IMR-90 (cell line): ENCODE measurements at regions not wholly inside any gene's neighbourhood (a gene's known extent, or its start where the extent isn't known, plus 50 kb on each side); places are given as distances from the start of the nearest gene placed in this dataset.

Experiments used
- ATAC-seq: fragments of 200-7000 bp; cut with Tn5 transposase; 2 replicates; pipeline ENCODE4 v1.9.1; 2020; ENCODE audit warnings: low read depth, mild to moderate bottlenecking, moderate library complexity
- BruUV-seq: library from RNA; stranded (reverse); fragments of 400-500 nt; replicated peaks from 2 replicates; lab custom pipeline; 2021; lab: Mats Ljungman, UMichigan
- CTCF ChIA-PET: fragments of 300-600 bp; formaldehyde crosslinking; extraction: SDS; loops from one replicate; lab custom pipeline; 2021; ENCODE audit warnings: antibody characterized with exemption; lab: Yijun Ruan, JAX
- POLR2A ChIA-PET: fragments of 300-600 bp; sonication (Branson Sonifier 250); formaldehyde crosslinking; loops from one replicate; lab custom pipeline; 2022; ENCODE audit warnings: antibody characterized with exemption; ENCODE audit not compliant: unreplicated experiment; lab: Charles Lee
- DNase-seq: peaks from one replicate; pipeline ENCODE4 v3.0.0; 2013
- H2AFZ ChIP-seq: replicated peaks from 2 replicates; pipeline ENCODE3; 2013; ENCODE audit warnings: low read length, mild to moderate bottlenecking; ENCODE audit not compliant: poor library complexity
- H2AK5ac ChIP-seq: 2 replicates; pipeline ENCODE4 v1.6.1; 2013; ENCODE audit warnings: low read depth, low read length, inconsistent platforms
- H2AK9ac ChIP-seq: replicated peaks from 2 replicates; pipeline ENCODE3; 2013; ENCODE audit warnings: mild to moderate bottlenecking, low read depth, low read length, moderate library complexity; ENCODE audit not compliant: poor library complexity
- H2BK120ac ChIP-seq: 2 replicates; pipeline ENCODE4 v1.6.1; 2013; ENCODE audit warnings: low read depth, low read length, inconsistent platforms
- H2BK15ac ChIP-seq: 3 replicates; pipeline ENCODE4 v1.6.1; 2013; ENCODE audit warnings: low read depth, low read length, inconsistent platforms
- H2BK20ac ChIP-seq: 2 replicates; pipeline ENCODE4 v1.6.1; 2013; ENCODE audit warnings: low read depth, mild to moderate bottlenecking, inconsistent platforms, low read length, moderate library complexity
- H2BK5ac ChIP-seq: 2 replicates; pipeline ENCODE4 v1.6.1; 2013; ENCODE audit warnings: mild to moderate bottlenecking, low read depth, low read length, inconsistent platforms; ENCODE audit not compliant: poor library complexity, severe bottlenecking
- H3K14ac ChIP-seq: replicated peaks from 2 replicates; pipeline ENCODE4 v1.6.1; 2013; ENCODE audit warnings: low read depth, low read length, inconsistent platforms
- H3K18ac ChIP-seq: 2 replicates; pipeline ENCODE4 v1.6.1; 2013; ENCODE audit warnings: low read depth, low read length, control low read depth
- H3K23ac ChIP-seq: 2 replicates; pipeline ENCODE4 v1.6.1; 2013; ENCODE audit warnings: low read depth, low read length, inconsistent platforms
- H3K27ac ChIP-seq: 2 replicates; pipeline ENCODE4 v1.5.1; 2013; ENCODE audit warnings: mild to moderate bottlenecking, control low read depth, low read length; ENCODE audit not compliant: insufficient read depth
- H3K27me3 ChIP-seq: 2 replicates; pipeline ENCODE4 v1.6.1; 2013; ENCODE audit warnings: low read length; ENCODE audit not compliant: control insufficient read depth, insufficient read depth
- H3K36me3 ChIP-seq: 2 replicates; pipeline ENCODE4 v1.6.1; 2013; ENCODE audit warnings: low read length, mixed read lengths; ENCODE audit not compliant: control insufficient read depth, insufficient read depth
- H3K4ac ChIP-seq: 2 replicates; pipeline ENCODE4 v1.6.1; 2013; ENCODE audit warnings: low read depth, low read length, inconsistent platforms
- H3K4me1 ChIP-seq: 2 replicates; pipeline ENCODE4 v1.6.1; 2013; ENCODE audit warnings: low read length, mixed read lengths; ENCODE audit not compliant: control insufficient read depth, insufficient read depth
- H3K4me2 ChIP-seq: 2 replicates; pipeline ENCODE4 v1.6.1; 2013; ENCODE audit warnings: low read depth, mild to moderate bottlenecking, control low read depth, low read length, moderate library complexity
- H3K4me3 ChIP-seq: 2 replicates; pipeline ENCODE4 v1.5.1; 2013; ENCODE audit warnings: low read depth, mild to moderate bottlenecking, control low read depth, low read length, moderate library complexity; ENCODE audit not compliant: insufficient read depth
- H3K56ac ChIP-seq: 2 replicates; pipeline ENCODE4 v1.6.1; 2013; ENCODE audit warnings: low read length, inconsistent platforms; ENCODE audit not compliant: insufficient read depth; ENCODE audit errors: extremely low read depth
- H3K79me1 ChIP-seq, 2 experiments: 2 replicates each; pipeline ENCODE4 v1.6.1; 2013; ENCODE audit warnings: low read length in 2 of 2, inconsistent platforms in 1 of 2, low read depth in 1 of 2
- H3K9ac ChIP-seq: 2 replicates; pipeline ENCODE4 v1.6.1; 2013; ENCODE audit warnings: low read depth, low read length, control low read depth
- H3K9me1 ChIP-seq: 2 replicates; pipeline ENCODE4 v1.6.1; 2013; ENCODE audit warnings: low read length, inconsistent platforms; ENCODE audit not compliant: insufficient read depth
- H3K9me3 ChIP-seq: 2 replicates; pipeline ENCODE4 v1.6.1; 2013; ENCODE audit warnings: low read length; ENCODE audit not compliant: control insufficient read depth, insufficient read depth
- H4K20me1 ChIP-seq: 2 replicates; pipeline ENCODE4 v1.6.1; 2013; ENCODE audit warnings: low read length, inconsistent platforms; ENCODE audit not compliant: insufficient read depth
- H4K5ac ChIP-seq: 2 replicates; pipeline ENCODE4 v1.6.1; 2013; ENCODE audit warnings: mild to moderate bottlenecking, low read depth, low read length, control low read depth
- H4K8ac ChIP-seq, 2 experiments: 2 replicates each; pipeline ENCODE4 v1.6.1; 2013; ENCODE audit warnings: low read depth in 2 of 2, low read length in 2 of 2, control low read depth in 1 of 2, inconsistent platforms in 1 of 2
- H4K91ac ChIP-seq: 2 replicates; pipeline ENCODE4 v1.6.1; 2013; ENCODE audit warnings: low read depth, low read length, inconsistent platforms; ENCODE audit not compliant: insufficient read depth
- BHLHE40 ChIP-seq: fragments of 150-350 bp; IDR thresholded peaks from 2 replicates; pipeline ENCODE4 v1.6.1; 2016; ENCODE audit warnings: mild to moderate bottlenecking, low read depth, low read length
- CEBPB ChIP-seq: IDR thresholded peaks from 2 replicates; pipeline ENCODE4 v1.6.1; 2012; ENCODE audit warnings: low read depth, low read length, improper control_type of control experiment
- CHD1 ChIP-seq: IDR thresholded peaks from 2 replicates; pipeline ENCODE4 v1.6.1; 2012; ENCODE audit warnings: low read depth, low read length, improper control_type of control experiment
- CTCF ChIP-seq: conservative IDR thresholded peaks from 2 replicates; pipeline ENCODE4 v1.5.1; 2012; ENCODE audit warnings: mild to moderate bottlenecking, low read depth, low read length, improper control_type of control experiment
- ELK1 ChIP-seq: fragments of 150-350 bp; IDR thresholded peaks from 2 replicates; pipeline ENCODE4 v1.6.1; 2016; ENCODE audit warnings: low read depth, mild to moderate bottlenecking, low read length, moderate library complexity, borderline replicate concordance
- FOS ChIP-seq: fragments of 150-350 bp; IDR thresholded peaks from 2 replicates; pipeline ENCODE4 v1.6.1; 2016; ENCODE audit warnings: low read depth, low read length
- MAFK ChIP-seq: IDR thresholded peaks from 2 replicates; pipeline ENCODE4 v1.6.1; 2012; ENCODE audit warnings: low read depth, low read length, improper control_type of control experiment
- MAZ ChIP-seq: IDR thresholded peaks from 2 replicates; pipeline ENCODE4 v1.6.1; 2012; ENCODE audit warnings: low read depth, mild to moderate bottlenecking, low read length, improper control_type of control experiment, moderate library complexity, borderline replicate concordance
- MXI1 ChIP-seq: IDR thresholded peaks from 2 replicates; pipeline ENCODE4 v1.6.1; 2012; ENCODE audit warnings: low read depth, mild to moderate bottlenecking, low read length, moderate library complexity, borderline replicate concordance
- NFE2L2 ChIP-seq: fragments of 150-350 bp; IDR thresholded peaks from 2 replicates; pipeline ENCODE4 v1.6.1; 2016; ENCODE audit warnings: low read depth, mild to moderate bottlenecking, low read length
- POLR2A ChIP-seq: IDR thresholded peaks from 2 replicates; pipeline ENCODE4 v1.6.1; 2012; ENCODE audit warnings: mild to moderate bottlenecking, low read depth, low read length
- RAD21 ChIP-seq: IDR thresholded peaks from 2 replicates; pipeline ENCODE4 v1.6.1; 2012; ENCODE audit warnings: low read length, improper control_type of control experiment
- RCOR1 ChIP-seq: IDR thresholded peaks from 2 replicates; pipeline ENCODE4 v1.6.1; 2012; ENCODE audit warnings: mild to moderate bottlenecking, low read length, improper control_type of control experiment; ENCODE audit not compliant: insufficient replicate concordance
- RFX5 ChIP-seq: IDR thresholded peaks from 2 replicates; pipeline ENCODE4 v1.8.0; 2012; ENCODE audit warnings: low read depth, mild to moderate bottlenecking, low read length, moderate library complexity
- SMC3 ChIP-seq: fragments of 150-350 bp; IDR thresholded peaks from 2 replicates; pipeline ENCODE4 v1.6.1; 2016; ENCODE audit warnings: low read depth, mild to moderate bottlenecking, antibody characterized with exemption, low read length, moderate library complexity
- USF2 ChIP-seq: fragments of 150-350 bp; IDR thresholded peaks from 2 replicates; pipeline ENCODE4 v1.6.1; 2017; ENCODE audit warnings: mild to moderate bottlenecking, antibody characterized with exemption, low read length, low read depth
- dilution Hi-C: fragments of 300-500 bp; cut with HindIII; formaldehyde crosslinking; loops from one replicate; pipeline ENCODE4 v1.14.3; 2018; ENCODE audit warnings: low sequenced_read_pairs; ENCODE audit not compliant: unreplicated experiment
- in situ Hi-C: fragments of 300-500 bp; cut with MboI; formaldehyde crosslinking; loops from 3 replicates; pipeline ENCODE4 v1.14.3; 2019; ENCODE audit warnings: low sequenced_read_pairs, inconsistent platforms, mixed read lengths
- intact Hi-C: fragments of 100-400 bp; cut with micrococcal nuclease; formaldehyde crosslinking; loops from 2 replicates; pipeline ENCODE4 v1.10.0; 2022

- H2BK15ac ChIP-seq, result no peak overlapping the region
- BruUV-seq, result no TSS peak
- H3K56ac ChIP-seq, result no peak overlapping the region
- H3K9me1 ChIP-seq, result no peaks in the 10 kb centered on the region
- in situ Hi-C loops (no loop called here), dilution Hi-C loops (no loop called here), intact Hi-C loops (no loop called here)
- POLR2A ChIA-PET, result no interaction called here
- no peak overlapping the region for H4K5ac ChIP-seq
- no peak overlapping the region for H3K4me3 ChIP-seq
- H3K27me3 ChIP-seq, result no peaks in the 10 kb centered on the region
- CTCF ChIA-PET, result no interaction called here
- H3K14ac ChIP-seq, result no peak overlapping the region
- no peak overlapping the region for H2BK20ac ChIP-seq
- TF ChIP-seq NFE2L2 (no peak), RCOR1 (no peak), SMC3 (no peak), RAD21 (no peak), USF2 (no peak), CHD1 (no peak), MAFK (no peak), RFX5 (no peak), FOS (no peak), CTCF (no peak), ELK1 (no peak), MAZ (no peak), MXI1 (no peak), POLR2A (no peak), BHLHE40 (no peak), CEBPB (no peak)
- H3K23ac ChIP-seq, result no peak overlapping the region
- H2AFZ ChIP-seq, result no peak overlapping the region
- no peaks in the 10 kb centered on the region for H3K36me3 ChIP-seq
- H3K9me3 ChIP-seq, result peaks cover 3% of the 10 kb centered on the region; the same call in 1 of the 2 replicates
- no peak overlapping the region for H3K9ac ChIP-seq
- DNase-seq, result no peak
- no peak overlapping the region for H2BK5ac ChIP-seq
- no peak overlapping the region for H3K27ac ChIP-seq
- no peaks in the 10 kb centered on the region for H4K20me1 ChIP-seq
- no peak for ATAC-seq
- no peak overlapping the region for H3K4me2 ChIP-seq
- no peak overlapping the region for H3K4ac ChIP-seq
- no peak overlapping the region for H2AK9ac ChIP-seq
- no peak overlapping the region for H2AK5ac ChIP-seq
- no peak overlapping the region for H4K91ac ChIP-seq
- no peak overlapping the region for H3K18ac ChIP-seq
- H3K79me1 ChIP-seq, result no peaks in the 10 kb centered on the region
- H2BK120ac ChIP-seq, result no peak overlapping the region
- no peak overlapping the region for H4K8ac ChIP-seq
- H3K4me1 ChIP-seq, result no peaks in the 10 kb centered on the region
Observed at GRCh38 chr5:44167540-44167939, 221.7 kb downstream of the FGF10 start.
